ENCODE measurements at regions not wholly inside any gene's neighbourhood (a gene's known extent, or its start where the extent isn't known, plus 50 kb on each side); places are given as distances from the start of the nearest gene placed in this dataset.

DNA sequence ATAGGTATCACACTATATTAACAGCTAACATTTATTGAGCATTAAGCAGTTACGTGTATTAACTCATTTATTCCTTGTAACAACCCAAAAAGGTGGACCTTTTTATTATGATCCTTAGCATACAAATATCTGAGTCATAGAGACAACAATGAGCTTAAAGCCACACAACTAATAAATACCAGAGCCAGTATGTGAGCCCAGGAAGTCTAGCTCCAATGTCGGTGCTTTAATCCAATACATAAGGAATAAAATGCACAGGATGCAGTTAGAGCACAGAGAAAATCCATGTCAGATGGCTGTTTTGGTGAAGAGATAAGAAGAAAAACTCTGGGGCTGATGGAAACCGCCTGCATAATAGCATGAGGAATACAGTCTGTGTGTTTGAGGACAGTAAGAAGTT, 888.6 kb downstream of the TMTC2 start:
- TF ChIP-seq, protein P1, sequence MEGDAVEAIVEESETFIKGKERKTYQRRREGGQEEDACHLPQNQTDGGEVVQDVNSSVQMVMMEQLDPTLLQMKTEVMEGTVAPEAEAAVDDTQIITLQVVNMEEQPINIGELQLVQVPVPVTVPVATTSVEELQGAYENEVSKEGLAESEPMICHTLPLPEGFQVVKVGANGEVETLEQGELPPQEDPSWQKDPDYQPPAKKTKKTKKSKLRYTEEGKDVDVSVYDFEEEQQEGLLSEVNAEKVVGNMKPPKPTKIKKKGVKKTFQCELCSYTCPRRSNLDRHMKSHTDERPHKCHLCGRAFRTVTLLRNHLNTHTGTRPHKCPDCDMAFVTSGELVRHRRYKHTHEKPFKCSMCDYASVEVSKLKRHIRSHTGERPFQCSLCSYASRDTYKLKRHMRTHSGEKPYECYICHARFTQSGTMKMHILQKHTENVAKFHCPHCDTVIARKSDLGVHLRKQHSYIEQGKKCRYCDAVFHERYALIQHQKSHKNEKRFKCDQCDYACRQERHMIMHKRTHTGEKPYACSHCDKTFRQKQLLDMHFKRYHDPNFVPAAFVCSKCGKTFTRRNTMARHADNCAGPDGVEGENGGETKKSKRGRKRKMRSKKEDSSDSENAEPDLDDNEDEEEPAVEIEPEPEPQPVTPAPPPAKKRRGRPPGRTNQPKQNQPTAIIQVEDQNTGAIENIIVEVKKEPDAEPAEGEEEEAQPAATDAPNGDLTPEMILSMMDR (IDR thresholded peaks at IDR 0.05; ENCODE audit: low read depth, low read length), result no peak
- no peak for TF ChIP-seq EZH2phosphoT487 (IDR thresholded peaks at IDR 0.05; ENCODE audit: low read depth)
